HEK293T (cell line): ENCODE measurements at regions not wholly inside any gene's neighbourhood (a gene's known extent, or its start where the extent isn't known, plus 50 kb on each side); places are given as distances from the start of the nearest gene placed in this dataset.

Source experiments
- FOXK2 ChIP-seq: fragments of 450-650 bp; IDR thresholded peaks from 2 replicates; pipeline ENCODE4 v1.6.1; 2016; ENCODE audit warnings: mild to moderate bottlenecking
- HDGF ChIP-seq: fragments of 450-650 bp; IDR thresholded peaks from 2 replicates; pipeline ENCODE4 v1.6.1; 2017; ENCODE audit warnings: antibody characterized with exemption, borderline replicate concordance
- SP1 ChIP-seq: fragments of 450-650 bp; IDR thresholded peaks from 2 replicates; pipeline ENCODE4 v1.6.1; 2017
- TARDBP ChIP-seq: fragments of 450-650 bp; IDR thresholded peaks from 2 replicates; pipeline ENCODE4 v1.6.1; 2016

- TF ChIP-seq SP1 (no peak), HDGF (no peak), TARDBP (no peak), FOXK2 (no peak)
Measured at GRCh38 chr7:89826557-89826956, 327.7 kb upstream of the STEAP1 start.
